ENCODE measurements at regions not wholly inside any gene's neighbourhood (a gene's known extent, or its start where the extent isn't known, plus 50 kb on each side); places are given as distances from the start of the nearest gene placed in this dataset.

GRCh38 chr13:61136515-61136914 is 279.1 kb downstream of the PCDH20 start:
- DNase-seq (ENCODE audit: extremely low read depth, insufficient read length) = no peak
- Histone ChIP-seq H3K27me3 (replicated peaks; ENCODE audit: control insufficient read depth, insufficient read depth, low read length) (no peaks in the 10 kb centered on the region), H3K36me3 (ENCODE audit: control insufficient read depth, insufficient read depth, low read length) (no peaks in the 10 kb centered on the region), H3K4me3 (replicated peaks; ENCODE audit: low read depth, low read length) (no peak overlapping the region)
- no peak for TF ChIP-seq CTCF (IDR thresholded peaks at IDR 0.05; ENCODE audit: insufficient read depth, low read length, poor library complexity, severe bottlenecking)

GRCh38 chr13:61136093-61136492 is 279.6 kb downstream of the PCDH20 start:
- TF ChIP-seq CTCF (IDR thresholded peaks at IDR 0.05; ENCODE audit: insufficient read depth, low read length, poor library complexity, severe bottlenecking) = no peak
- no peaks in the 10 kb centered on the region for H3K27me3 ChIP-seq (replicated peaks; ENCODE audit: control insufficient read depth, insufficient read depth, low read length)
- H3K4me3 ChIP-seq (replicated peaks; ENCODE audit: low read depth, low read length) = no peak overlapping the region
- H3K36me3 ChIP-seq (ENCODE audit: control insufficient read depth, insufficient read depth, low read length) = no peaks in the 10 kb centered on the region
- DNase-seq (ENCODE audit: extremely low read depth, insufficient read length) = no peak

GRCh38 chr13:61135583-61135982 is 280.1 kb downstream of the PCDH20 start:
- Histone ChIP-seq H3K27me3 (replicated peaks; ENCODE audit: control insufficient read depth, insufficient read depth, low read length) (no peaks in the 10 kb centered on the region), H3K36me3 (ENCODE audit: control insufficient read depth, insufficient read depth, low read length) (no peaks in the 10 kb centered on the region), H3K4me3 (replicated peaks; ENCODE audit: low read depth, low read length) (no peak overlapping the region)
- no peak for DNase-seq (ENCODE audit: extremely low read depth, insufficient read length)
- no peak for TF ChIP-seq CTCF (IDR thresholded peaks at IDR 0.05; ENCODE audit: insufficient read depth, low read length, poor library complexity, severe bottlenecking)

GRCh38 chr13:61128850-61129645 is 286.6 kb downstream of the PCDH20 start:
- no peak for TF ChIP-seq CTCF (IDR thresholded peaks at IDR 0.05; ENCODE audit: insufficient read depth, low read length, poor library complexity, severe bottlenecking)
- Histone ChIP-seq H3K36me3 (ENCODE audit: control insufficient read depth, insufficient read depth, low read length) (no peaks in the 10 kb centered on the region), H3K27me3 (replicated peaks; ENCODE audit: control insufficient read depth, insufficient read depth, low read length) (no peaks in the 10 kb centered on the region), H3K4me3 (replicated peaks; ENCODE audit: low read depth, low read length) (no peak overlapping the region)
- no peak for DNase-seq (ENCODE audit: extremely low read depth, insufficient read length)

GRCh38 chr13:61123538-61124289 is 291.9 kb downstream of the PCDH20 start:
- TF ChIP-seq CTCF (IDR thresholded peaks at IDR 0.05; ENCODE audit: insufficient read depth, low read length, poor library complexity, severe bottlenecking) = no peak
- no peaks in the 10 kb centered on the region for H3K27me3 ChIP-seq (replicated peaks; ENCODE audit: control insufficient read depth, insufficient read depth, low read length)
- no peaks in the 10 kb centered on the region for H3K36me3 ChIP-seq (ENCODE audit: control insufficient read depth, insufficient read depth, low read length)
- DNase-seq (ENCODE audit: extremely low read depth, insufficient read length) = no peak
- H3K4me3 ChIP-seq (replicated peaks; ENCODE audit: low read depth, low read length) = no peak overlapping the region
